SK-N-SH (cell line): ENCODE measurements at regions not wholly inside any gene's neighbourhood (a gene's known extent, or its start where the extent isn't known, plus 50 kb on each side); places are given as distances from the start of the nearest gene placed in this dataset.
A peak's percentile ranks its signal among the peaks of the same experiment; 100 is the strongest.

Experiments used
- CTCF ChIA-PET: fragments of 300-600, 350-600 bp; formaldehyde crosslinking; extraction: SDS; loops from one replicate; lab custom pipeline; 2021; lab: Yijun Ruan, JAX
- POLR2A ChIA-PET: fragments of 350-600 bp; sonication (Branson Sonifier 250); formaldehyde crosslinking; extraction: SDS; loops from one replicate; lab custom pipeline; 2020; ENCODE audit warnings: antibody characterized with exemption, inconsistent platforms; lab: Yijun Ruan, JAX
- DNase-seq: peaks from one replicate; pipeline ENCODE4 v3.0.0; 2012
- H2AFZ ChIP-seq: fragments of 200-600 bp; sonication (generic); 2 replicates; pipeline ENCODE4 v1.8.1; 2016; ENCODE audit warnings: antibody characterized with exemption, mild to moderate bottlenecking, low read depth
- H3F3A ChIP-seq: fragments of 200-600 bp; sonication (generic); replicated peaks from 2 replicates; pipeline ENCODE3; 2016; ENCODE audit warnings: antibody characterized with exemption, mild to moderate bottlenecking; ENCODE audit not compliant: insufficient read depth
- H3K27ac ChIP-seq, 2 experiments: fragments of 200-500 bp in 1 of 2; fragments of 200-600 bp in 1 of 2; sonication (Bioruptor generic) in 1 of 2; sonication (generic), shearing (Covaris generic) in 1 of 2; 2 replicates each; pipeline versions ENCODE4 v1.5.1 to v1.6.1; 2014 to 2016; ENCODE audit warnings: low read depth in 2 of 2, inconsistent platforms in 1 of 2, low read length in 1 of 2, mild to moderate bottlenecking in 1 of 2, mixed read lengths in 1 of 2
- H3K27me3 ChIP-seq: fragments of 200-600 bp; sonication (generic), shearing (Covaris generic); 2 replicates; pipeline ENCODE4 v1.6.1; 2016; ENCODE audit warnings: mixed run types; ENCODE audit not compliant: insufficient read depth
- H3K36me3 ChIP-seq, 2 experiments: fragments of 200-500 bp in 1 of 2; fragments of 200-600 bp in 1 of 2; sonication (Bioruptor generic) in 1 of 2; sonication (generic) in 1 of 2; replicated peaks in 1 of 2; 2 replicates each; pipeline versions ENCODE3 to v1.5.1; 2014 to 2016; ENCODE audit warnings: low read length in 1 of 2, mild to moderate bottlenecking in 1 of 2; ENCODE audit not compliant: insufficient read depth in 2 of 2, control insufficient read depth in 1 of 2
- H3K4me1 ChIP-seq, 2 experiments: fragments of 200-500 bp in 1 of 2; fragments of 200-600 bp in 1 of 2; sonication (Bioruptor generic) in 1 of 2; sonication (generic), shearing (Covaris generic) in 1 of 2; 2 replicates each; pipeline versions ENCODE4 v1.5.1 to v1.6.1; 2014 to 2016; ENCODE audit warnings: low read depth in 1 of 2, low read length in 1 of 2, mixed run types in 1 of 2; ENCODE audit not compliant: insufficient read depth in 2 of 2, control insufficient read depth in 1 of 2
- H3K4me2 ChIP-seq: fragments of 200-600 bp; sonication (generic), shearing (Covaris generic); 2 replicates; pipeline ENCODE4 v1.6.1; 2017; ENCODE audit warnings: mixed run types
- H3K4me3 ChIP-seq, 2 experiments: fragments of 200-500 bp in 1 of 2; fragments of 200-600 bp in 1 of 2; sonication (Bioruptor generic) in 1 of 2; sonication (generic), shearing (Covaris generic) in 1 of 2; 2 replicates each; pipeline versions ENCODE4 v1.5.1 to v1.8.1; 2014 to 2016; ENCODE audit warnings: low read depth in 2 of 2, inconsistent platforms in 1 of 2, low read length in 1 of 2, mild to moderate bottlenecking in 1 of 2, mixed read lengths in 1 of 2, moderate library complexity in 1 of 2
- H3K79me2 ChIP-seq: fragments of 200-600 bp; sonication (generic); 2 replicates; pipeline ENCODE4 v1.8.1; 2017; ENCODE audit warnings: mild to moderate bottlenecking; ENCODE audit not compliant: insufficient read depth
- H3K9ac ChIP-seq: fragments of 200-600 bp; sonication (generic); 2 replicates; pipeline ENCODE4 v1.6.1; 2017; ENCODE audit warnings: mixed run types
- H3K9me2 ChIP-seq: fragments of 200-600 bp; sonication (generic); 2 replicates; pipeline ENCODE4 v1.6.1; 2017; ENCODE audit warnings: mixed run types
- H3K9me3 ChIP-seq: fragments of 200-600 bp; sonication (generic); 2 replicates; pipeline ENCODE4 v1.6.1; 2017; ENCODE audit warnings: mixed run types, mild to moderate bottlenecking, moderate library complexity
- H4K20me1 ChIP-seq: fragments of 200-600 bp; sonication (generic); 2 replicates; pipeline ENCODE4 v1.6.1; 2017; ENCODE audit warnings: mild to moderate bottlenecking, mixed run types; ENCODE audit not compliant: insufficient read depth
- ELF1 ChIP-seq: IDR thresholded peaks from 2 replicates; pipeline ENCODE4 v1.4.0; 2012
- EP300 ChIP-seq, 2 experiments: IDR thresholded peaks; 2 replicates each; pipeline versions ENCODE4 v1.4.0 to v1.6.1; 2012; ENCODE audit warnings: borderline replicate concordance in 1 of 2, low read depth in 1 of 2, low read length in 1 of 2
- EZH2phosphoT487 ChIP-seq: fragments of 200-600 bp; sonication (generic); IDR thresholded peaks from 2 replicates; pipeline ENCODE4 v1.6.1; 2017; ENCODE audit warnings: low read depth, mixed run types, mild to moderate bottlenecking, antibody characterized with exemption, moderate library complexity, borderline replicate concordance
- FOSL2 ChIP-seq: IDR thresholded peaks from 2 replicates; pipeline ENCODE4 v1.4.0; 2012; ENCODE audit warnings: low read depth, mild to moderate bottlenecking, moderate library complexity, borderline replicate concordance
- FOXM1 ChIP-seq: IDR thresholded peaks from 2 replicates; pipeline ENCODE4 v1.4.0; 2012; ENCODE audit warnings: low read depth, mild to moderate bottlenecking
- GATA2 ChIP-seq: sonication (generic); formaldehyde crosslinking; IDR thresholded peaks from 2 replicates; pipeline ENCODE4 v1.5.0; 2020; ENCODE audit warnings: mild to moderate bottlenecking, missing genetic modification reagents
- JUND ChIP-seq: IDR thresholded peaks from 2 replicates; pipeline ENCODE4 v1.4.0; 2012
- MEF2A ChIP-seq: IDR thresholded peaks from 2 replicates; pipeline ENCODE4 v1.4.0; 2012; ENCODE audit warnings: low read depth, borderline replicate concordance
- MXI1 ChIP-seq: IDR thresholded peaks from 2 replicates; pipeline ENCODE4 v1.6.1; 2012; ENCODE audit warnings: mild to moderate bottlenecking, low read depth, low read length, improper control_type of control experiment
- NFIC ChIP-seq: IDR thresholded peaks from 2 replicates; pipeline ENCODE4 v1.4.0; 2012; ENCODE audit warnings: borderline replicate concordance
- RCOR1 ChIP-seq: fragments of 150-350 bp; IDR thresholded peaks from 2 replicates; pipeline ENCODE4 v1.6.1; 2017; ENCODE audit warnings: antibody characterized with exemption, low read length
- RXRA ChIP-seq: IDR thresholded peaks from 2 replicates; pipeline ENCODE4 v1.4.0; 2012; ENCODE audit warnings: low read depth, mild to moderate bottlenecking, borderline replicate concordance
- SIN3A ChIP-seq: IDR thresholded peaks from 2 replicates; pipeline ENCODE4 v1.6.1; 2012; ENCODE audit warnings: low read depth, mild to moderate bottlenecking, low read length, moderate library complexity, borderline replicate concordance
- TCF12 ChIP-seq: IDR thresholded peaks from 2 replicates; pipeline ENCODE4 v1.4.0; 2012
- TEAD4 ChIP-seq: IDR thresholded peaks from 2 replicates; pipeline ENCODE4 v1.4.0; 2012; ENCODE audit warnings: mild to moderate bottlenecking, borderline replicate concordance; ENCODE audit not compliant: insufficient read depth
- YY1 ChIP-seq: IDR thresholded peaks from 2 replicates; pipeline ENCODE4 v1.4.0; 2012; ENCODE audit warnings: low read depth, mild to moderate bottlenecking
- WGBS: methylation state at CpG from one replicate; pipeline ENCODE4 v1.1.6; 2017; ENCODE audit warnings: low lambda C conversion rate; 5-methylcytosine and 5-hydroxymethylcytosine counted together
- TF ChIP-seq, protein P1 (sequence below): IDR thresholded peaks from 2 replicates; pipeline ENCODE4 v1.6.1; 2012; ENCODE audit warnings: mild to moderate bottlenecking, low read depth, low read length, moderate library complexity
- TF ChIP-seq, protein P2 (sequence below): IDR thresholded peaks from 2 replicates; pipeline ENCODE4 v1.4.0; 2012; ENCODE audit warnings: low read depth
- TF ChIP-seq, protein P3 (sequence below): IDR thresholded peaks from 2 replicates; pipeline ENCODE4 v1.4.0; 2012; ENCODE audit warnings: low read depth, borderline replicate concordance
- TF ChIP-seq, protein P4 (sequence below): fragments of 150-350 bp; IDR thresholded peaks from 2 replicates; pipeline ENCODE4 v1.6.1; 2016; ENCODE audit warnings: mild to moderate bottlenecking, low read depth, low read length
- TF ChIP-seq, protein P5 (sequence below): IDR thresholded peaks from 2 replicates; pipeline ENCODE4; 2012

DNA sequence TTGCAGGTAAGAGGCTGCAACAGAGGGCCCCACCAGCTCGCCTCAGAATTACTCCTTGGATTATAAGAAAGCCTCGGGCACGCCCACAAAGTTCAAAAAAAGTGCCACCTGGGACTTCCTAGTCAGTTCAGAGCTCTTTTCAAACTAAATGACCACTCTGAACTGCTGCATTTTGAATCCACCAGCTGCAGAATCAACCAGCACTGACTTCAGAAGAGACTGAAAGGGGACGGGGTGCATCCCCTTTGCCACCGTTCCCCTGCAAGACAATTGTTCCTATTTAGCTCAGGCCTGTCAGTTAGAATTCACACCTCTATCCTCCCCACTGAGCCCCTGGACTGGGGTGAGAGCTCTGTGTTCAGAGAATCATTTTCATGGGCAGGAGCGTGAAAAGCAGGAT, 181.4 kb upstream of the GADL1 start (continued):
- TF ChIP-seq, protein P1, sequence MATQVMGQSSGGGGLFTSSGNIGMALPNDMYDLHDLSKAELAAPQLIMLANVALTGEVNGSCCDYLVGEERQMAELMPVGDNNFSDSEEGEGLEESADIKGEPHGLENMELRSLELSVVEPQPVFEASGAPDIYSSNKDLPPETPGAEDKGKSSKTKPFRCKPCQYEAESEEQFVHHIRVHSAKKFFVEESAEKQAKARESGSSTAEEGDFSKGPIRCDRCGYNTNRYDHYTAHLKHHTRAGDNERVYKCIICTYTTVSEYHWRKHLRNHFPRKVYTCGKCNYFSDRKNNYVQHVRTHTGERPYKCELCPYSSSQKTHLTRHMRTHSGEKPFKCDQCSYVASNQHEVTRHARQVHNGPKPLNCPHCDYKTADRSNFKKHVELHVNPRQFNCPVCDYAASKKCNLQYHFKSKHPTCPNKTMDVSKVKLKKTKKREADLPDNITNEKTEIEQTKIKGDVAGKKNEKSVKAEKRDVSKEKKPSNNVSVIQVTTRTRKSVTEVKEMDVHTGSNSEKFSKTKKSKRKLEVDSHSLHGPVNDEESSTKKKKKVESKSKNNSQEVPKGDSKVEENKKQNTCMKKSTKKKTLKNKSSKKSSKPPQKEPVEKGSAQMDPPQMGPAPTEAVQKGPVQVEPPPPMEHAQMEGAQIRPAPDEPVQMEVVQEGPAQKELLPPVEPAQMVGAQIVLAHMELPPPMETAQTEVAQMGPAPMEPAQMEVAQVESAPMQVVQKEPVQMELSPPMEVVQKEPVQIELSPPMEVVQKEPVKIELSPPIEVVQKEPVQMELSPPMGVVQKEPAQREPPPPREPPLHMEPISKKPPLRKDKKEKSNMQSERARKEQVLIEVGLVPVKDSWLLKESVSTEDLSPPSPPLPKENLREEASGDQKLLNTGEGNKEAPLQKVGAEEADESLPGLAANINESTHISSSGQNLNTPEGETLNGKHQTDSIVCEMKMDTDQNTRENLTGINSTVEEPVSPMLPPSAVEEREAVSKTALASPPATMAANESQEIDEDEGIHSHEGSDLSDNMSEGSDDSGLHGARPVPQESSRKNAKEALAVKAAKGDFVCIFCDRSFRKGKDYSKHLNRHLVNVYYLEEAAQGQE = no peak

DNA sequence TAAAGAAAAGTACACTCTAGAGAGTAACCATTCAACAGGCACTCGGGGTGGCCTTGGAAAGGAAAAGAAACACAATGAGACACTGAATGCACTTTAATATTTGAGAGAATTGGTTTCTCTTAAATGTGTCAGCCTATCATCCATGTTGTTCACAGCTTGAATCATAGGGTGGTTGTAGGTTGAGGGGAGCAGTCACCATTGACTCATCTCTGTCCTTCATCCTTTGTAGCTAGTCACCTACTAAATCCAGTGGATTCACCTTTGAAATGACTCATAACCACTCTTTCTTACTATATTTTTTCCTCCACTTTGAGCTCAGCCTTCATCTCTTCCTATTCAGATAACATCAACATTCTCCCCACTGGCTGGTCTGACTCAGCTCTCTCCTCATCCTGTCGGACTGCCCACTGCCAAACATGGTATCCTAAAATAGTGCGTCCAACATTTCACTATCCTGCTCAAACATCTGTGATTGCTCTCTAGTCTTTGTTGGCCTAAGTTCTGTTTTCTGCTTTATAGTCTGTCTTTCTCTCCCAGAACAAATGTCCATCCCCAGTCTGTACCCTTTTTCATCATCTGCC, 182.7 kb upstream of the GADL1 start:
- ChIA-PET POLR2A (no interaction called here), CTCF (no interaction called here)
- H3K79me2 ChIP-seq = no peaks in the 10 kb centered on the region
- H3K27me3 ChIP-seq = no peaks in the 10 kb centered on the region
- H3K27ac ChIP-seq = peak overlapping the region in 1 of 2 experiments; percentile 75; a peak in 2 of 4 replicates
- no peak overlapping the region for H3K9ac ChIP-seq
- TF ChIP-seq ELF1 = peak; percentile 68; the same call in 1 of the 2 replicates
- TF ChIP-seq, protein P2, sequence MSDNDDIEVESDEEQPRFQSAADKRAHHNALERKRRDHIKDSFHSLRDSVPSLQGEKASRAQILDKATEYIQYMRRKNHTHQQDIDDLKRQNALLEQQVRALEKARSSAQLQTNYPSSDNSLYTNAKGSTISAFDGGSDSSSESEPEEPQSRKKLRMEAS = 0 out of 2 replicates have a peak, but pooled peaks have one; percentile 20
- no peak for TF ChIP-seq MXI1
- peak in 1 of 2 experiments; percentile 91; a peak in 2 of 4 replicates for TF ChIP-seq EP300 (IDR thresholded peaks at IDR 0.05; ENCODE audit: borderline replicate concordance in 1 of 2, low read depth in 1 of 2, low read length in 1 of 2)
- TF ChIP-seq TCF12 = peak; percentile 88
- TF ChIP-seq, protein P3, sequence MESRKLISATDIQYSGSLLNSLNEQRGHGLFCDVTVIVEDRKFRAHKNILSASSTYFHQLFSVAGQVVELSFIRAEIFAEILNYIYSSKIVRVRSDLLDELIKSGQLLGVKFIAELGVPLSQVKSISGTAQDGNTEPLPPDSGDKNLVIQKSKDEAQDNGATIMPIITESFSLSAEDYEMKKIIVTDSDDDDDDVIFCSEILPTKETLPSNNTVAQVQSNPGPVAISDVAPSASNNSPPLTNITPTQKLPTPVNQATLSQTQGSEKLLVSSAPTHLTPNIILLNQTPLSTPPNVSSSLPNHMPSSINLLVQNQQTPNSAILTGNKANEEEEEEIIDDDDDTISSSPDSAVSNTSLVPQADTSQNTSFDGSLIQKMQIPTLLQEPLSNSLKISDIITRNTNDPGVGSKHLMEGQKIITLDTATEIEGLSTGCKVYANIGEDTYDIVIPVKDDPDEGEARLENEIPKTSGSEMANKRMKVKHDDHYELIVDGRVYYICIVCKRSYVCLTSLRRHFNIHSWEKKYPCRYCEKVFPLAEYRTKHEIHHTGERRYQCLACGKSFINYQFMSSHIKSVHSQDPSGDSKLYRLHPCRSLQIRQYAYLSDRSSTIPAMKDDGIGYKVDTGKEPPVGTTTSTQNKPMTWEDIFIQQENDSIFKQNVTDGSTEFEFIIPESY = peak; percentile 29; the same call in 1 of the 2 replicates
- peak; percentile 79; the same call in 1 of the 2 replicates for TF ChIP-seq NFIC
- no peak for TF ChIP-seq EZH2phosphoT487
- peak; percentile 75 for TF ChIP-seq MEF2A
- peak; percentile 61; the same call in 1 of the 2 replicates for TF ChIP-seq TEAD4
- TF ChIP-seq YY1 = no peak
- TF ChIP-seq RXRA = peak; percentile 69; the same call in 1 of the 2 replicates
- TF ChIP-seq, protein P4, sequence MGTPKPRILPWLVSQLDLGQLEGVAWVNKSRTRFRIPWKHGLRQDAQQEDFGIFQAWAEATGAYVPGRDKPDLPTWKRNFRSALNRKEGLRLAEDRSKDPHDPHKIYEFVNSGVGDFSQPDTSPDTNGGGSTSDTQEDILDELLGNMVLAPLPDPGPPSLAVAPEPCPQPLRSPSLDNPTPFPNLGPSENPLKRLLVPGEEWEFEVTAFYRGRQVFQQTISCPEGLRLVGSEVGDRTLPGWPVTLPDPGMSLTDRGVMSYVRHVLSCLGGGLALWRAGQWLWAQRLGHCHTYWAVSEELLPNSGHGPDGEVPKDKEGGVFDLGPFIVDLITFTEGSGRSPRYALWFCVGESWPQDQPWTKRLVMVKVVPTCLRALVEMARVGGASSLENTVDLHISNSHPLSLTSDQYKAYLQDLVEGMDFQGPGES = no peak
- TF ChIP-seq FOSL2 = peak; percentile 97
- TF ChIP-seq, protein P5, sequence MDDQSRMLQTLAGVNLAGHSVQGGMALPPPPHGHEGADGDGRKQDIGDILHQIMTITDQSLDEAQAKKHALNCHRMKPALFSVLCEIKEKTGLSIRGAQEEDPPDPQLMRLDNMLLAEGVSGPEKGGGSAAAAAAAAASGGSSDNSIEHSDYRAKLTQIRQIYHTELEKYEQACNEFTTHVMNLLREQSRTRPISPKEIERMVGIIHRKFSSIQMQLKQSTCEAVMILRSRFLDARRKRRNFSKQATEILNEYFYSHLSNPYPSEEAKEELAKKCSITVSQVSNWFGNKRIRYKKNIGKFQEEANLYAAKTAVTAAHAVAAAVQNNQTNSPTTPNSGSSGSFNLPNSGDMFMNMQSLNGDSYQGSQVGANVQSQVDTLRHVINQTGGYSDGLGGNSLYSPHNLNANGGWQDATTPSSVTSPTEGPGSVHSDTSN = peak; percentile 71
- no peak for TF ChIP-seq RCOR1
- TF ChIP-seq SIN3A = no peak
- TF ChIP-seq FOXM1 = no peak; the same call in 1 of the 2 replicates
- peak; percentile 96 for TF ChIP-seq JUND
- no peak for TF ChIP-seq GATA2 (CRISPR knock-in tag)
- DNase-seq = no peak
- H3K36me3 ChIP-seq = no peaks in the 10 kb centered on the region
- no peaks in the 10 kb centered on the region for H4K20me1 ChIP-seq
- no peak overlapping the region for H3K4me3 ChIP-seq
- H3K4me2 ChIP-seq = peak overlapping the region; percentile 41
- WGBS = 16% methylated on average over 3 of the region's 3 CpGs
- no peaks in the 10 kb centered on the region for H3K9me2 ChIP-seq
- no peaks in the 10 kb centered on the region for H3K9me3 ChIP-seq
- H3K4me1 ChIP-seq = peaks cover 0 to 7% of the 10 kb centered on the region in 2 experiments; a peak in 2 of 4 replicates
- peaks cover 15% of the 10 kb centered on the region for H3F3A ChIP-seq
- no peak overlapping the region; the same call in 1 of the 2 replicates for H2AFZ ChIP-seq
